NCI-H2107 (cell line): ENCODE measurements at regions not wholly inside any gene's neighbourhood (a gene's known extent, or its start where the extent isn't known, plus 50 kb on each side); places are given as distances from the start of the nearest gene placed in this dataset.

ENCODE experiments used
- DNase-seq: peaks from one replicate; lab custom pipeline; 2025; lab: John Stamatoyannopoulos, UW

GRCh38 chr10:94043431-94043990 lies 49.8 kb downstream of the PLCE1 start:
- no peak for DNase-seq

- DNase-seq, result no peak
Measured at GRCh38 chr10:94046098-94046497, 52.4 kb downstream of the PLCE1 start.

DNA sequence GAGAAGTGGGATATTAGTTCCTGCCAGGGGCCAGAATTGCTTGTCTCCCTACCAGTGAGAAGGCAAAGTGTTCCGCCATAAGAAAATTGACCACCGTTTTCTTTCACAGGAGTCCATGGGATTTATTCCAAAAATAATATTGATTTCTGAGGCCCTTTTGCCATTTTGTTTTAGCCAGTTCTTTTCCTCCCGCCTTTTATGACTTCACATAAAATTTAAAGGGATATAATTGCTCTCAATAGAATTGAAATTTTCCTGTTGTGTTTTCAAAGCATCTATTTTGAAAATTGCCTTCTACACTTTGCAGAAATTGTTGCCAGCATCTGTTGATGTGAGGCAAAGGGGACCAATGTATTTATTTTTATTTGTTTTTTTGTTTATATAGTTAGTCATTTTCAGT lies 53.6 kb downstream of the PLCE1 start:
- DNase-seq, result no peak

DNA sequence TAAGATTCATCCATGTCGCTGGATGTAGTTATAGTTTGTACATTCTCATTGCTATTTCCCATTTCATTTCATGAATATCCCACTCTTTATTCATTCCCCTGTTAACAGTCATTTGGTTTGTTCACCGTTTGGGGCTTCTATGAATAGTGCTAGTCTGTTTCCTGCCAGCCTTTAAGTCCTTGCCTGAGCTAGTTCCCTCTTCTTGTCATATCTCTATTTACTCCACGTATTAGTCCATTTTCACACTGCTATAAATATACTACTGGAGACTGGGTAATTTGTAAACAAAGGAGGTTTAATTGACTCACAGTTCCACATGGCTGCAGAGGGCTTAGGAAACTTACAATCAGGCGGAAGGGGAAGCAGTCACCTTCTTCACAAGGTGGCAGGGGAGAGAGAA lies 56.2 kb downstream of the PLCE1 start:
- no peak for DNase-seq

DNA sequence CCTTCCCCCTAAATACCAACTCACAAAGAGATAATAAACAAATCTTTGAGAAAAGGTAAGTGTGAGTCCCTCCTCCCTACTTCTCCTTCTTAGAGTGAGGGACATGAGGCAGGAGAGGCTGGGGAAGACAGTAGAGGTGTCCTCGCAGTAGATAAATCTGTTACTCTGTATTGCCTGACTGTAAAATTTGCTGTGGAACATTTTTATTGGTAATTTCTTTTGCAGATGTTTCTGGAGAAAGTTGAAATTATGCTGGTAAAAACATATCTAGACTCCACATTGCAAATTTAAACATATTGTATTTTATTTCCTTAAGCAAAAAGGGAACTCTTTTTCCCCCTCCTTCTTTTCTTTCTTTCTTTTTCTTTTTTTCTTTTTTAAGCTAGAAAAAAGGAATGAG lies 58.5 kb downstream of the PLCE1 start:
- no peak for DNase-seq

DNA sequence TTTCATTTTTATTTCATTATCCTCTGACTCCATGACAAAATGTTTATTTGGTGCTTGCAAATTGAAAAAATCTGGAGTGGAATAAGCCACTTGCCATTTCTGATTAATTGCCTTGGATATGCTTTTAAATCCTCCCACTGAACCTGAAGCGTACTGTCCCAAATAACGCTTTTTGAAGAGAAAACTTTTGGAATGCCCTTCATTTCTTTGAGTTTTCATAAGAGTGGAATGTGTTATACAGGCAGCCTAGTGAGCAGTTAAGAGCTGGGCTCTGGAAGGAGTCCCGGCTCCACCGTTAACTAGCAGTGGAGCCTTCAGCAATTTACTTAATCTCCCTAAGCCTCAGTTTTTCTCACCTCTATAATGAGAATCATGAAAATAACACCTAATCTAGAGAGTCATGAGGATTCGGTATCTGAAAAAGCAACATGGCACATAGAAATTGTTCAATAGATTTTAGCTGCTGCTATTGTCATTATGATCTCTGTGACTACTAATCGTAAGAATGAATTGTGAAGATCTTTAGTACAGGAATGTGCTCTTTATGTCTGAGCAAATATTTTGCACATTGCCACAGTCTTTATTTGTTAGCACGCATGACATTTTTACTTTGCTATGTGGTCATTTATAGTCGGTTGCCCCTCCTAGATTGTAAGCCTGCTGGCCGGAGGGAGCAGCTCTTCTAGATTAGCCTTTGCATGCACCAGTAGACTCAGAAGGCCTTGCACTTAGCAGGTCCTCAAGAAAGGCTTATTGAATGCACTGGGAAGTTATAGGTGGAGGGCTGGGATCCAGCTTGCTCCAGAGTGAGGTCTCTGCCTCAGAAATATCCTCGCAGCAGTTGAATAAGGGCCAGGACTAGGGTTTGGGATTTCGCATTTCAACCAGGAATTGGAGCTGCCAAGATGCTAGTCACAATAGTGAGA lies 59.4 kb downstream of the PLCE1 start:
- DNase-seq, result no peak

- DNase-seq, result no peak
Measured at GRCh38 chr10:94059178-94059883, 65.6 kb downstream of the PLCE1 start.

DNA sequence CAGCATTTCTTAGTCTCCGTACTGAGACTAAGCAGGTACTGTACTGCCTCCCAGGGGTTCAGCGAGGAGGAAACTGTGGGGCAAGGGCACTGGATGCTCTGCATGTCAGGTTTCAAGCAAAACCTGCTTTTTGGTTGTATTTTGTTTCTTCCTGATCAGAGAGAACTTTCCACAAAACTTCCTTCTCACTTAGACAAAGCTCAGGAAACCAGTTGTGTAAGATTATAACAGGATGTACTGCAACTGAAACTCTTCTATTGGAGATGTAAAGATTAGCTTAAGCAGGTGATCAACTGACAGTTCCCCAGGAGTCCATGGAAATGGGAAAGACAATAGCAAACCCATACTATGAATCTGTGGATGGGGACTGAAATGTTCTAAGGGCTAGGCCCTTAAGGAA lies 67.3 kb downstream of the PLCE1 start:
- no peak for DNase-seq

- no peak for DNase-seq
Measured at GRCh38 chr10:94062611-94063010, 68.9 kb downstream of the PLCE1 start.

GRCh38 chr10:94065362-94065761 lies 71.6 kb downstream of the PLCE1 start:
- DNase-seq, result no peak

- no peak for DNase-seq
Measured at GRCh38 chr10:94065787-94066186, 72.1 kb downstream of the PLCE1 start.

DNA sequence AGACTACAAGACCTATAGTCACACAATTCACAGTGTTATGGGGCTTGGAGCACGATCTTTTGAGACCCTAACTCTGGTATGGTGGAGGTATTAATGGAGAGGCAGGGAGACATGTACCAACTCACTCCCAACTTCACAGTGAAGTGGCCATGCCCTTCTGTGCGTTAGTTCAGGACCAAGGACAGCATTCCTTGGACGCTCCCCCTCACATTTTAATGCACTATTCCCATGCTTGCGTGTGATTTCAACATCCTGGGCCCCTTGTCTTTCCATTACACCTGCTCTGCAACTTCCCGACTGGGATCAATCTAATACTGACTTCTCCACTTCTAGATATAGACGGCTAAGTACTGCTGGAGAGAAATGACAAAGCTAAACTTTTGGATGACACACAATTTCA lies 72.7 kb downstream of the PLCE1 start:
- no peak for DNase-seq

DNA sequence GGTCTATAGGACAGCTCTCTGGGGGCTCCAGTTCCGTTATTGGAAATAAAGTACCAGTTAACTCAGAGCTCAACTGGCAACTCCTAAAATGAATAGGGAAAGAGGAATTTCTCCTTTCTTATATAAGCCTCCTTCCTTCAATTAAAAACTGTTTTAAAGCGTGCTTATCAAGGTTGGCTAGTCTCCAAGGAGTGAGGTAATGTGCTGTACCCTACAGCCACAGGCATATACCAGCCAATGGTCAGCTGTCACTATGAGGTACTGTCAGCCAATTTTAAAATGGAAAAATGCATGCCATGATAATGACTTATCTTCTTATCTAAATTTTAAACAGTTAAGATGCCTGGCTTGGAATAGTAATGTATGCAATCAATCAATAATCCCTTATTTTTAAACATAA lies 76.2 kb downstream of the PLCE1 start:
- DNase-seq, result no peak

GRCh38 chr10:94074462-94074861 lies 80.7 kb downstream of the PLCE1 start:
- no peak for DNase-seq

DNA sequence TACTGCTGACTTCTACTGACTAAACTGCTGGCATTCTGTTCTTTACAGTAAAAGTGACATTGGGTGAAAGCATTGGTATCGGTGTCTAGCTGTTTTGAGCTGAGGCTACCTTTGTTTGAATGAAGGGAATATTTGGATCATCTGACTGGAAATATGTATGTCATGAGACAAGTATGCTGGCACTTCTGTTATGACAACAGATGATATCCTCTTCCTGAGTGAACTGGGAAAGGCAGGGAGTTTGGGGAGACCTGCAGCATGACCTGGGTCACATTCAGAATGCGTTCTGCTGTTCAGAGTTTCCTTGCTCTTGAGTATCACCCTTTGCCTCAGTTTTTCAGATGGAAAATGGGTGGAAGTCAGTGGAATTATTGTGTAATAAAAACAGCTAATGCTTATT lies 81.8 kb downstream of the PLCE1 start:
- DNase-seq, result no peak

- no peak for DNase-seq
Measured at GRCh38 chr10:94076325-94076841, 82.7 kb downstream of the PLCE1 start.

DNA sequence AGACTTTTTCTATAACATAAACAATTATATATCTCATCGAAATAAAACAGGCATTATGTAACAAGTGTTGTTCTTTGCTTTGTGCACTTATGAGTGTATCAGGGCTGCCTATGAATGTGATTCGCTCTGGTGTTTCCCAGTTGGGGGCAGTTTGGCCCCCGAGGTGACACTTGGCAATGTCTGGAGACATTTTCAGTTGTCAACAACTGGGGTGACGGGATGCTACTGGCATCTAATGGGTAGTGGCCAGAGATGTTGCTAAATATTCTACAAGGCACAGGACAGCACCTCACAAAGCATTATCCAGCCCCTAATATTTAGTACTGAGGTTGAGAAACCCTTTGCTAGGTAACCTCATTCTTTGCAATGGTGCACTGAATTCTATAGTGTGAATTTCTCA lies 83.3 kb downstream of the PLCE1 start:
- DNase-seq, result no peak

GRCh38 chr10:94080108-94080507 lies 86.4 kb downstream of the PLCE1 start:
- DNase-seq, result no peak

DNA sequence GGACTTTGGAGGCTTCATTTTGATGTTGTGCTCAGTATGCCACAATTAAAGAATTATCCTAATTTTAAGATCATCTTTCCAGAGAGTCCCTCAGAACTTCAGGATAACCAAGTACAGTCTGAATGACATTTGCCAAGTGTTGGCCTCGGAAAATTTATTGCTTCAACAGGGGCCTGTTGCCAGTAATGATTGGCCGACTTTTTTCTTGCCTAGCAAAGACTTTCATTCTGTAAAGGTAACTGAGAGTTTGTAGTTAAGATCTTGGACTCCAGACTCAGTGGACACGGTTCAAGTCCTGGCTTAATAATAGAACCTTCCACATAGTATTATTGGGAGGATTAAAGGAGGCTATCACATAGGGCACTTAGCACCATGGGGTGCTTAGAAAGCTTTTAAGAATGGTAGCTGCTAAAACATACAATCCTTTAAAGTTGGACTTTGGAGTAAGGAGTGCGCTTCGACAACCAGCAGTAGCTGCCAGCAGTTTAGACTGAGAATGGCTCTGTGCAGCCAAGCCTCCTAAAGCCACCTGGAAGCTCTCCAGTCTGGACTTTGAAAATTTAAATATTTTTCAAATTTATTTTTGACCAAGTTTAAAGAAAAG lies 90.0 kb downstream of the PLCE1 start:
- no peak for DNase-seq

DNA sequence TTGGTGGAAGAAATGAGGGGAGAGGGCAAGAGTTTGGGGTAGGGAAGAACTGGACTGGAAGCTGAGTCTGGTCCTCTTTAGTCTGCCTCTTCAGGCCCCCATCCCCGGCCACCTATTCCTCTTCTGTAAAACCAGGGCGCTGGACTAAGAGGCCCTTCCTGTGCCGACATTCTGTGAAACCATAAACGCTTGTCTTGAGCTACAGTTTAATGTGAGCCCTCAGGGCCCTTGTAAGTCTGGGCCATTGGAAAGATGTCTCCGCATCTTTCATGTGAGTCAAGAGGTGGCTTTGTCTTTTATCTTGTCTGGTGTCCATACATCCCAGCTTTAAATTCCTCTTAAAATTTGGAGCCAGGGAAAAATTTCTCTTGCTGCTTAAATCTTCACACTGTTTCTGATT lies 90.6 kb downstream of the PLCE1 start:
- no peak for DNase-seq

GRCh38 chr10:94085288-94085687 lies 91.6 kb downstream of the PLCE1 start:
- DNase-seq, result no peak

DNA sequence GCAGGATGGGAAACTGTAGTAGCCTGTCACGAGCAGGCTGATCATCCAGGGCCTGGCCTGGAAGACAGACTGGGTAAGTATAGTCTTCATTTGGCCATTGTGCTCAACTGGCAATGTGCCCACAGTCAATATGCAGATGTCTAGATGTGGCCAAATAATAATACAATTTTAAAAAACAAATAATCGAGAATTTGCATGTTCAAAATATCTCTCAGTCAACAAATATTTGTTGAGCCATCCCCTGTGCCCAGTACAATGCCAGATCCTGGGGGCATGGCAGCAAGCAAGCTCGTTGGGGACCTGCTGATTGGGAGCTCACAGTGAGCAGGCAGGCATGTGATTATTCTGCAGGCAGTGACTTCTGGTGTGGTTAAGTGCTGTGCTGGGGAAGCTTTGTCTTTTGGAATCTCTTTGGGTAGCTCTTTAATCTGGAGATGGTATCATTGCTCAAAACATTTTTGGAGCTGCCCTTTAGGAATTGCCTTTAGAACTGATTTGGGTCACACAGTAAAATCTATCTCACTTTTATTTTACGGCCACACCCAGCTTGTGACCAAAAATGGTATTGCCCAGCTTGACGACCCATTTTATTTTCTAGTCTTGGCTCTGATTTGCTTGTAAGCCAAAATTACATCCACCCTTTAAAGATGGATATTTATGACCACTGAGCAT lies 92.2 kb downstream of the PLCE1 start:
- DNase-seq, result no peak
